ENCODE measurements at regions not wholly inside any gene's neighbourhood (a gene's known extent, or its start where the extent isn't known, plus 50 kb on each side); places are given as distances from the start of the nearest gene placed in this dataset.

DNA sequence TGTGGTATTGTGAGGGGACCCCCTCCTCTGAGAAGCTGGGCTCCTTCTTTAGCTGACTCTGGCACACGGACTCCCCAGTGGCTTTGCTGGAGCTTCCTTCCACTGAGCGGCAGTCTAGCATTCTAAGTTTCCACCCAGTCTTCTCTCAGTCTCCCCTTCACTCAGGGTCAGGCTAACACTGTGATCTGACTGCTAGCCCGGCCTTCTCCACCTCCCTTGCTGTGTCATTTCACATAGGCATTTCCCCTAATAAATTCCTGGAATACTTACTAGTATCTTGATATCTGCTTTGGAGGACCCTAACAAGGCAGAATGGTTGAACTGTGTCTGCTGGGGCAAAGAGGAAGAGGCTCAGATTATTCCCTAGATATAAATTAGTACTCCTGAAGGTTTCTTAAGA lies 106.2 kb upstream of the THBS1 start:
- H3K4me3 Mint-ChIP-seq (ENCODE audit: unreplicated experiment): no peak overlapping the region
- TF ChIP-seq, protein P1, sequence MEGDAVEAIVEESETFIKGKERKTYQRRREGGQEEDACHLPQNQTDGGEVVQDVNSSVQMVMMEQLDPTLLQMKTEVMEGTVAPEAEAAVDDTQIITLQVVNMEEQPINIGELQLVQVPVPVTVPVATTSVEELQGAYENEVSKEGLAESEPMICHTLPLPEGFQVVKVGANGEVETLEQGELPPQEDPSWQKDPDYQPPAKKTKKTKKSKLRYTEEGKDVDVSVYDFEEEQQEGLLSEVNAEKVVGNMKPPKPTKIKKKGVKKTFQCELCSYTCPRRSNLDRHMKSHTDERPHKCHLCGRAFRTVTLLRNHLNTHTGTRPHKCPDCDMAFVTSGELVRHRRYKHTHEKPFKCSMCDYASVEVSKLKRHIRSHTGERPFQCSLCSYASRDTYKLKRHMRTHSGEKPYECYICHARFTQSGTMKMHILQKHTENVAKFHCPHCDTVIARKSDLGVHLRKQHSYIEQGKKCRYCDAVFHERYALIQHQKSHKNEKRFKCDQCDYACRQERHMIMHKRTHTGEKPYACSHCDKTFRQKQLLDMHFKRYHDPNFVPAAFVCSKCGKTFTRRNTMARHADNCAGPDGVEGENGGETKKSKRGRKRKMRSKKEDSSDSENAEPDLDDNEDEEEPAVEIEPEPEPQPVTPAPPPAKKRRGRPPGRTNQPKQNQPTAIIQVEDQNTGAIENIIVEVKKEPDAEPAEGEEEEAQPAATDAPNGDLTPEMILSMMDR (IDR thresholded peaks at IDR 0.05; ENCODE audit: insufficient read depth in 1 of 2, low read depth in 1 of 2, low read length in 1 of 2, severe bottlenecking in 1 of 2, unreplicated experiment in 1 of 2): no peak
- H3K4me1 Mint-ChIP-seq (ENCODE audit: low read depth, unreplicated experiment): peaks cover 7% of the 10 kb centered on the region
- POLR2A ChIA-PET: interaction anchor here (0.5 kb wide), 1 partner anchor 106 kb away, joined by 3 read pairs; the partner anchor contains the start of gene THBS1
- intact Hi-C loops (cut with micrococcal nuclease; ENCODE audit: unreplicated experiment): no loop called here
- no peaks in the 10 kb centered on the region for H3K36me3 Mint-ChIP-seq (ENCODE audit: insufficient read depth, unreplicated experiment)
- CTCF ChIA-PET: interaction anchor here (0.5 kb wide), 1 partner anchor 249 kb away, joined by 3 read pairs; no protein-coding TSS in a partner anchor
- peaks cover 11% of the 10 kb centered on the region for H3K9me3 Mint-ChIP-seq (ENCODE audit: unreplicated experiment)
- H3K27ac Mint-ChIP-seq (ENCODE audit: unreplicated experiment): no peak overlapping the region
- no TSS peak for BruUV-seq (replicated peaks)
- peak in 1 of 2 experiments; percentile 44 for DNase-seq
- H3K4me1 ChIP-seq: peaks cover 10% of the 10 kb centered on the region
- no peaks in the 10 kb centered on the region for H3K27me3 ChIP-seq (replicated peaks; ENCODE audit: control insufficient read depth, insufficient read depth, low read length)
- no peaks in the 10 kb centered on the region for H3K9me3 ChIP-seq
- no peak overlapping the region for H3K4me3 ChIP-seq (ENCODE audit: low read depth, low read length)
- no peaks in the 10 kb centered on the region for H3K27me3 Mint-ChIP-seq (ENCODE audit: insufficient read depth, unreplicated experiment)
- H3K36me3 ChIP-seq (ENCODE audit: control insufficient read depth, insufficient read depth, low read length): no peaks in the 10 kb centered on the region

DNA sequence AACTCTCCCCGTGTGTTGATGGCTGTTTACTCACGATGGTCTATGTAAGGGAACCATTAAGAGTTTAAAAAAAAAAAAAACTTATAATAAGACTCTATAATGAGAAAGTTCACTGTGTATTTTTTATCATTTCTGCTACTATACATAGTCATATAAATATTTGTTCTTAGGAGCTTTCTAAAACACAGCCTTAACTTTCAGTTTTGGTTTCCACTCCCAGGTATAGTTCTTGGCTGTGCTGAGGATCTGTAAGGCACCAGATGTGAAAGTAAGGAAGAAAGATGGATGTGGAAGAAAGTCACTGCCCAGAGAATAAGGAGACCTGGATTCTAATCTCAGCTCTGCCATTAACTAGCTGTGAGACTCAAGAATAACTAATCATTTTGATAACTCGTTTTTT lies 101.9 kb upstream of the THBS1 start:
- H3K4me3 ChIP-seq (ENCODE audit: low read depth, low read length): no peak overlapping the region
- ChIA-PET CTCF (interaction anchor here (0.6 kb wide), 1 partner anchor 99 kb away, joined by 3 read pairs; no protein-coding TSS in a partner anchor), POLR2A (no interaction called here)
- H3K27me3 Mint-ChIP-seq (ENCODE audit: insufficient read depth, unreplicated experiment): no peaks in the 10 kb centered on the region
- no peaks in the 10 kb centered on the region for H3K27me3 ChIP-seq (replicated peaks; ENCODE audit: control insufficient read depth, insufficient read depth, low read length)
- intact Hi-C loops (cut with micrococcal nuclease; ENCODE audit: unreplicated experiment): no loop called here
- H3K4me3 Mint-ChIP-seq (ENCODE audit: unreplicated experiment): no peak overlapping the region
- peaks cover 1% of the 10 kb centered on the region for H3K4me1 Mint-ChIP-seq (ENCODE audit: low read depth, unreplicated experiment)
- peaks cover 9% of the 10 kb centered on the region for H3K4me1 ChIP-seq
- no TSS peak for BruUV-seq (replicated peaks)
- DNase-seq: no peak
- TF ChIP-seq, protein P1 (IDR thresholded peaks at IDR 0.05; ENCODE audit: insufficient read depth in 1 of 2, low read depth in 1 of 2, low read length in 1 of 2, severe bottlenecking in 1 of 2, unreplicated experiment in 1 of 2): no peak
- no peaks in the 10 kb centered on the region for H3K9me3 Mint-ChIP-seq (ENCODE audit: unreplicated experiment)
- H3K9me3 ChIP-seq: no peaks in the 10 kb centered on the region
- H3K36me3 Mint-ChIP-seq (ENCODE audit: insufficient read depth, unreplicated experiment): no peaks in the 10 kb centered on the region
- no peaks in the 10 kb centered on the region for H3K36me3 ChIP-seq (ENCODE audit: control insufficient read depth, insufficient read depth, low read length)
- H3K27ac Mint-ChIP-seq (ENCODE audit: unreplicated experiment): no peak overlapping the region

DNA sequence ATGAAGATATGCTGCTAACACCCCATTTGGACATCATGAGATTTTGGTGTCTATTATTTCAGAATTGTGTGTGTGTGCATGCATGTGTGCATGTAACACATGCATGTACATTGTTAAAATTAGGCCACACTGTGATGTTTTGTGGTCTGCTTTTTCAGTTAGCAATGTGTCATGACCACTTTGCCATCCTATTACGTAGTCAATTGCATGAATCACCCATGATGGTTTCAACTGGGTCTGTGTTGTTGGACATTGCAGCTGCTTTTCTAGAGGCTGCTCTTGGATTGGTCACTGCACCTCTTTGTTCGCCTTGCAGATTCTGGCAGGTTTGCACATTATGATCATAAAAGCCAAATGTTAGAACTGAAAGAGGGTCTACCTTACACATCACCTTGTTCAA lies 101.0 kb upstream of the THBS1 start:
- no peak overlapping the region for H3K27ac Mint-ChIP-seq (ENCODE audit: unreplicated experiment)
- H3K36me3 ChIP-seq (ENCODE audit: control insufficient read depth, insufficient read depth, low read length): no peaks in the 10 kb centered on the region
- no peaks in the 10 kb centered on the region for H3K27me3 Mint-ChIP-seq (ENCODE audit: insufficient read depth, unreplicated experiment)
- TF ChIP-seq, protein P1 (IDR thresholded peaks at IDR 0.05; ENCODE audit: insufficient read depth in 1 of 2, low read depth in 1 of 2, low read length in 1 of 2, severe bottlenecking in 1 of 2, unreplicated experiment in 1 of 2): no peak
- ChIA-PET CTCF (interaction anchor here (0.6 kb wide), 1 partner anchor 98 kb away, joined by 3 read pairs; no protein-coding TSS in a partner anchor), POLR2A (no interaction called here)
- no peak overlapping the region for H3K4me3 ChIP-seq (ENCODE audit: low read depth, low read length)
- intact Hi-C loops (cut with micrococcal nuclease; ENCODE audit: unreplicated experiment): no loop called here
- no TSS peak for BruUV-seq (replicated peaks)
- DNase-seq: no peak
- no peaks in the 10 kb centered on the region for H3K9me3 ChIP-seq
- H3K27me3 ChIP-seq (replicated peaks; ENCODE audit: control insufficient read depth, insufficient read depth, low read length): no peaks in the 10 kb centered on the region
- no peaks in the 10 kb centered on the region for H3K4me1 Mint-ChIP-seq (ENCODE audit: low read depth, unreplicated experiment)
- H3K36me3 Mint-ChIP-seq (ENCODE audit: insufficient read depth, unreplicated experiment): no peaks in the 10 kb centered on the region
- H3K4me3 Mint-ChIP-seq (ENCODE audit: unreplicated experiment): no peak overlapping the region
- no peaks in the 10 kb centered on the region for H3K9me3 Mint-ChIP-seq (ENCODE audit: unreplicated experiment)
- H3K4me1 ChIP-seq: peaks cover under 1% of the 10 kb centered on the region; the same call in 1 of the 2 replicates

All from Caco-2 (cell line).